ENCODE measurements at regions not wholly inside any gene's neighbourhood (a gene's known extent, or its start where the extent isn't known, plus 50 kb on each side); places are given as distances from the start of the nearest gene placed in this dataset.
"Not testable (repeated sequence)": the region's sequence is repeated elsewhere in the genome, so short reads cannot be mapped to it uniquely, and the experiment has no call there.

DNA sequence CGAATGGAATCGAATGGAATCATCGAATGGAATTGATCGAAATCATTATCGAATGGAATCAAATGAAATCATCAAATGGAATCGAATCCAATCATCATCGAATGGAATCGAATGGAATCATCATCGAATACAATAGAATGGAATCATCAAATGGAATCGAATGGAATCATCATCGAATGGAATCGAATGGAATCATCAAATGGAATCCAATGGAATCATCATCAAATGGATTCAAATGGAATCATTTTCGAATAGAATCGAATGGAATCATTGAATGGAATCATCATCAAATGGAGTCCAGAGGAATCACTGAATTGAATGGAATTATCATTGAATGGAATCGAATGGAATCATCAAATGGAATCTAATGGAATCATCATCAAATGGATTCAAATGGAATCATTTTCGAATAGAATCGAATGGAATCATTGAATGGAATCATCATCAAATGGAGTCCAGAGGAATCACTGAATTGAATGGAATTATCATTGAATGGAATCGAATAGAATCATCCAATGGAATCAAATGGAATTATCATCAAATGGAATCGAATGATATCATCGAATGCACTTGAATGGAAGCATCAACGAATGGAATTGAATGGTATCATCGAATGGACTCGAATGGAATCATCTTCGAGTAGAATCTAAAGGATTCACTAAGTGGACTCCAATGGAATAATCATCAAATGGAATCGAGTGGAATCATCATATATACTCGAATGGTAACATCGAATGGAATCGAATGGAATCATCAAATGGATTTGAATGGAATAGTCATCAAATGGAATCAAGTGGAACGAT, 230.3 kb downstream of the SHCBP1 start:
- TF ChIP-seq EP300, POLR2A (IDR thresholded peaks at IDR 0.05): not testable (repeated sequence)
- TF ChIP-seq, protein P1, sequence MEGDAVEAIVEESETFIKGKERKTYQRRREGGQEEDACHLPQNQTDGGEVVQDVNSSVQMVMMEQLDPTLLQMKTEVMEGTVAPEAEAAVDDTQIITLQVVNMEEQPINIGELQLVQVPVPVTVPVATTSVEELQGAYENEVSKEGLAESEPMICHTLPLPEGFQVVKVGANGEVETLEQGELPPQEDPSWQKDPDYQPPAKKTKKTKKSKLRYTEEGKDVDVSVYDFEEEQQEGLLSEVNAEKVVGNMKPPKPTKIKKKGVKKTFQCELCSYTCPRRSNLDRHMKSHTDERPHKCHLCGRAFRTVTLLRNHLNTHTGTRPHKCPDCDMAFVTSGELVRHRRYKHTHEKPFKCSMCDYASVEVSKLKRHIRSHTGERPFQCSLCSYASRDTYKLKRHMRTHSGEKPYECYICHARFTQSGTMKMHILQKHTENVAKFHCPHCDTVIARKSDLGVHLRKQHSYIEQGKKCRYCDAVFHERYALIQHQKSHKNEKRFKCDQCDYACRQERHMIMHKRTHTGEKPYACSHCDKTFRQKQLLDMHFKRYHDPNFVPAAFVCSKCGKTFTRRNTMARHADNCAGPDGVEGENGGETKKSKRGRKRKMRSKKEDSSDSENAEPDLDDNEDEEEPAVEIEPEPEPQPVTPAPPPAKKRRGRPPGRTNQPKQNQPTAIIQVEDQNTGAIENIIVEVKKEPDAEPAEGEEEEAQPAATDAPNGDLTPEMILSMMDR (IDR thresholded peaks at IDR 0.05), result not testable (repeated sequence)
